HepG2 (cell line): ENCODE measurements at regions not wholly inside any gene's neighbourhood (a gene's known extent, or its start where the extent isn't known, plus 50 kb on each side); places are given as distances from the start of the nearest gene placed in this dataset.
A peak's percentile ranks its signal among the peaks of the same experiment; 100 is the strongest.

ENCODE experiments used
- ATAC-seq: fragments of 200-7000 bp; cut with Tn5 transposase; 3 replicates; pipeline ENCODE4 v1.9.1; 2020; ENCODE audit warnings: mild to moderate bottlenecking, moderate library complexity
- BruUV-seq: library from RNA; stranded (reverse); fragments of 400-500 nt; replicated peaks from 2 replicates; lab custom pipeline; 2021; lab: Mats Ljungman, UMichigan
- CTCF ChIA-PET: fragments of 300-600 bp; formaldehyde crosslinking; extraction: SDS; loops from one replicate; lab custom pipeline; 2021; ENCODE audit warnings: low total read pairs, inconsistent platforms, low intra/inter-chr PET ratio; lab: Yijun Ruan, JAX
- POLR2A ChIA-PET: fragments of 350-600 bp; sonication (Branson Sonifier 250); formaldehyde crosslinking; loops from one replicate; lab custom pipeline; 2020; ENCODE audit warnings: antibody characterized with exemption, inconsistent platforms; lab: Yijun Ruan, JAX
- DNase-seq: peaks from one replicate; pipeline ENCODE4 v3.0.0-alpha.2; 2015; ENCODE audit warnings: low spot score
- FAIRE-seq: peaks from 3 replicates; lab custom pipeline; 2011; peaks lifted over from hg19 to GRCh38; lab: Jason Lieb, UNC
- H2AFZ ChIP-seq: one replicate; pipeline ENCODE4 v1.6.1; 2011; ENCODE audit warnings: low read length, inconsistent platforms
- H3K27ac ChIP-seq: fragments of 300-600 bp; 3 replicates; pipeline ENCODE4 v1.8.0; 2011; ENCODE audit warnings: mixed run types, mild to moderate bottlenecking, mixed read lengths, low read length, inconsistent platforms; ENCODE audit not compliant: insufficient read depth; ENCODE audit errors: extremely low read length
- H3K27me3 ChIP-seq, 2 experiments: fragments of 200-600 bp in 1 of 2; 2 replicates in 1 of 2; 3 replicates in 1 of 2; pipeline versions ENCODE4 v1.6.0 to v1.8.0; 2011; ENCODE audit warnings: low read length in 2 of 2, mild to moderate bottlenecking in 2 of 2, moderate library complexity in 2 of 2, inconsistent platforms in 1 of 2; ENCODE audit not compliant: insufficient read depth in 2 of 2, control insufficient read depth in 1 of 2
- H3K36me3 ChIP-seq, 2 experiments: fragments of 200-600 bp in 1 of 2; replicated peaks in 1 of 2; 2 replicates in 1 of 2; 3 replicates in 1 of 2; pipeline versions ENCODE4 v1.5.1 to v1.8.0; 2011; ENCODE audit warnings: low read length in 2 of 2, inconsistent platforms in 1 of 2; ENCODE audit not compliant: insufficient read depth in 2 of 2, control insufficient read depth in 1 of 2
- H3K4me1 ChIP-seq: 2 replicates; pipeline ENCODE4 v1.5.1; 2012; ENCODE audit warnings: low read length, inconsistent platforms; ENCODE audit not compliant: insufficient read depth
- H3K4me2 ChIP-seq: 2 replicates; pipeline ENCODE4 v1.6.0; 2011; ENCODE audit warnings: low read depth, low read length, inconsistent platforms
- H3K4me3 ChIP-seq, 3 experiments: fragments of 200-600 bp in 1 of 3; sonication (generic), shearing (Covaris generic) in 1 of 3; replicated peaks in 1 of 3; 2 replicates each; pipeline ENCODE4 v1.5.1; 2011 to 2016; ENCODE audit warnings: low read length in 3 of 3, inconsistent platforms in 2 of 3, low read depth in 2 of 3, mild to moderate bottlenecking in 2 of 3, control low read depth in 1 of 3, mixed read lengths in 1 of 3; ENCODE audit not compliant: insufficient read depth in 1 of 3
- H3K79me2 ChIP-seq: one replicate; pipeline ENCODE4 v1.6.1; 2011; ENCODE audit warnings: low read length, inconsistent platforms; ENCODE audit not compliant: insufficient read depth
- H3K9ac ChIP-seq: 2 replicates; pipeline ENCODE4 v1.6.0; 2011; ENCODE audit warnings: mild to moderate bottlenecking, low read depth, low read length, inconsistent platforms; ENCODE audit not compliant: insufficient read depth
- H3K9me3 ChIP-seq: 2 replicates; pipeline ENCODE4 v1.5.1; 2012; ENCODE audit warnings: mild to moderate bottlenecking, low read length
- H4K20me1 ChIP-seq: 2 replicates; pipeline ENCODE4 v1.6.0; 2011; ENCODE audit warnings: inconsistent platforms, mild to moderate bottlenecking, low read length, moderate library complexity; ENCODE audit not compliant: insufficient read depth
- ATF7 ChIP-seq, 2 experiments: fragments of 450-650 bp in 1 of 2; sonication (generic) in 1 of 2; formaldehyde crosslinking in 1 of 2; IDR thresholded peaks; 2 replicates each; pipeline versions ENCODE4 v1.4.0 to v1.6.1; 2016 to 2020; ENCODE audit warnings: antibody characterized with exemption in 1 of 2, mild to moderate bottlenecking in 1 of 2, missing genetic modification reagents in 1 of 2
- CREB1 ChIP-seq, 2 experiments: fragments of 450-650 bp in 1 of 2; IDR thresholded peaks; 2 replicates each; pipeline ENCODE4 v1.6.1; 2016 to 2017; ENCODE audit warnings: control low read depth in 1 of 2, mild to moderate bottlenecking in 1 of 2, missing compliant biosample characterization in 1 of 2, missing genetic modification characterization in 1 of 2
- ETV6 ChIP-seq: sonication (generic); formaldehyde crosslinking; conservative IDR thresholded peaks from 2 replicates; pipeline ENCODE4 v1.4.0; 2020; ENCODE audit warnings: missing genetic modification reagents
- GLI4 ChIP-seq: sonication (generic); formaldehyde crosslinking; IDR thresholded peaks from 2 replicates; pipeline ENCODE4 v1.5.1; 2020; ENCODE audit warnings: missing genetic modification reagents, mild to moderate bottlenecking, moderate library complexity, borderline replicate concordance
- HMG20A ChIP-seq: IDR thresholded peaks from 2 replicates; pipeline ENCODE4 v1.6.1; 2016; ENCODE audit warnings: borderline replicate concordance
- IKZF4 ChIP-seq: sonication (generic); formaldehyde crosslinking; IDR thresholded peaks from 2 replicates; pipeline ENCODE4 v1.5.1; 2020; ENCODE audit warnings: borderline replicate concordance, mild to moderate bottlenecking, low read depth, missing genetic modification reagents; ENCODE audit errors: not compliant biosample characterization
- MAF1 ChIP-seq: sonication (generic); formaldehyde crosslinking; IDR thresholded peaks from 2 replicates; pipeline ENCODE4 v1.5.0; 2020; ENCODE audit warnings: missing genetic modification reagents, borderline replicate concordance
- MTF2 ChIP-seq: sonication (generic); formaldehyde crosslinking; IDR thresholded peaks from 2 replicates; pipeline ENCODE4 v1.5.0; 2020; ENCODE audit warnings: missing genetic modification reagents, borderline replicate concordance
- RAD51 ChIP-seq: fragments of 450-650 bp; IDR thresholded peaks from 2 replicates; pipeline ENCODE4 v1.6.1; 2016; ENCODE audit warnings: borderline replicate concordance
- REXO4 ChIP-seq: sonication (generic); formaldehyde crosslinking; IDR thresholded peaks from 2 replicates; pipeline ENCODE4 v1.8.0; 2022; ENCODE audit warnings: missing genetic modification reagents, mild to moderate bottlenecking, borderline replicate concordance
- ZNF232 ChIP-seq: sonication (generic); formaldehyde crosslinking; IDR thresholded peaks from 2 replicates; pipeline ENCODE4 v1.4.0; 2020; ENCODE audit warnings: missing genetic modification reagents, borderline replicate concordance
- ZNF451 ChIP-seq: sonication (generic); formaldehyde crosslinking; IDR thresholded peaks from 2 replicates; pipeline ENCODE4 v1.5.0; 2020; ENCODE audit warnings: mild to moderate bottlenecking, missing genetic modification reagents
- ZNF547 ChIP-seq: sonication (generic); formaldehyde crosslinking; IDR thresholded peaks from 2 replicates; pipeline ENCODE4 v1.5.1; 2020; ENCODE audit warnings: mild to moderate bottlenecking, missing genetic modification reagents
- ZNF570 ChIP-seq: sonication (generic); formaldehyde crosslinking; IDR thresholded peaks from 2 replicates; pipeline ENCODE4 v1.4.0; 2020; ENCODE audit warnings: mild to moderate bottlenecking, missing genetic modification reagents, borderline replicate concordance
- ZNF850 ChIP-seq: sonication (generic); formaldehyde crosslinking; conservative IDR thresholded peaks from 2 replicates; pipeline ENCODE4 v1.9.0; 2021; ENCODE audit warnings: mild to moderate bottlenecking, missing genetic modification reagents
- in situ Hi-C: cut with HindIII; loops from 2 replicates; pipeline ENCODE4 v1.10.0; 2017; ENCODE audit warnings: low pct_unique_long_range_greater_than_20kb; ENCODE audit not compliant: extremely low pct_ligation_motif_present
- intact Hi-C: fragments of 100-400 bp; cut with micrococcal nuclease; formaldehyde crosslinking; loops from one replicate; pipeline ENCODE4 v1.10.0; 2022; ENCODE audit not compliant: unreplicated experiment
- TF ChIP-seq, protein P1 (sequence below): sonication (generic); formaldehyde crosslinking; IDR thresholded peaks from 2 replicates; pipeline ENCODE4 v1.5.1; 2020; ENCODE audit warnings: mild to moderate bottlenecking, missing genetic modification reagents, moderate library complexity

DNA sequence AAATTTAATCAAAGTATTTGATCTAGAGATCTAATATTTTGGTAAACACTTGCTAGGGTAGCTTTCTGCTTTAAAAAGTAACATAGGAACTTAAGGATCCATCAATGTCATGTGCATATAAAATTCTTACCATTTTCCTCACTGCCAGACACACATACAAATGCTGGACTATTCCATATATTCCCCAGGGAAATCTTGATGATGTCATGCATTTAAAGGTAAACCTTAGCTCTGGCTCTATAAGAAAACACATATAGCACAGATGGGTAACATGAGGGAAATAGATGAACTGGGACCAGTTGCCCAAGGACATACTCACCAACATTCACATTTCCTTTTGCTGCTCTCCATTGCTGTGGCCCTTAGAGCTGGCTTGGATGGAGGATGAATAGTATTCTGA is 79.1 kb upstream of the FMNL2 start:
- no peaks in the 10 kb centered on the region for H3K79me2 ChIP-seq
- H3K36me3 ChIP-seq: no peaks in the 10 kb centered on the region
- H3K9ac ChIP-seq: no peak overlapping the region
- ChIA-PET POLR2A (no interaction called here), CTCF (no interaction called here)
- ATAC-seq: no peak
- H3K27ac ChIP-seq: no peak overlapping the region
- no peaks in the 10 kb centered on the region for H4K20me1 ChIP-seq
- no peaks in the 10 kb centered on the region for H3K9me3 ChIP-seq
- BruUV-seq: no TSS peak
- no peak overlapping the region for H2AFZ ChIP-seq
- FAIRE-seq: no peak
- intact Hi-C loops (no loop called here), in situ Hi-C loops (no loop called here)
- H3K4me2 ChIP-seq: no peak overlapping the region
- peaks cover 0 to 17% of the 10 kb centered on the region in 2 experiments; a peak in 2 of 5 replicates for H3K27me3 ChIP-seq
- H3K4me3 ChIP-seq: no peak overlapping the region
- no peaks in the 10 kb centered on the region for H3K4me1 ChIP-seq
- no peak for DNase-seq
- peak; percentile 51 for TF ChIP-seq CREB1 (IDR thresholded peaks at IDR 0.05)
- TF ChIP-seq CREB1 (CRISPR knock-in tag; IDR thresholded peaks at IDR 0.05): no peak
- no peak for TF ChIP-seq MAF1 (CRISPR knock-in tag)
- TF ChIP-seq, protein P1, sequence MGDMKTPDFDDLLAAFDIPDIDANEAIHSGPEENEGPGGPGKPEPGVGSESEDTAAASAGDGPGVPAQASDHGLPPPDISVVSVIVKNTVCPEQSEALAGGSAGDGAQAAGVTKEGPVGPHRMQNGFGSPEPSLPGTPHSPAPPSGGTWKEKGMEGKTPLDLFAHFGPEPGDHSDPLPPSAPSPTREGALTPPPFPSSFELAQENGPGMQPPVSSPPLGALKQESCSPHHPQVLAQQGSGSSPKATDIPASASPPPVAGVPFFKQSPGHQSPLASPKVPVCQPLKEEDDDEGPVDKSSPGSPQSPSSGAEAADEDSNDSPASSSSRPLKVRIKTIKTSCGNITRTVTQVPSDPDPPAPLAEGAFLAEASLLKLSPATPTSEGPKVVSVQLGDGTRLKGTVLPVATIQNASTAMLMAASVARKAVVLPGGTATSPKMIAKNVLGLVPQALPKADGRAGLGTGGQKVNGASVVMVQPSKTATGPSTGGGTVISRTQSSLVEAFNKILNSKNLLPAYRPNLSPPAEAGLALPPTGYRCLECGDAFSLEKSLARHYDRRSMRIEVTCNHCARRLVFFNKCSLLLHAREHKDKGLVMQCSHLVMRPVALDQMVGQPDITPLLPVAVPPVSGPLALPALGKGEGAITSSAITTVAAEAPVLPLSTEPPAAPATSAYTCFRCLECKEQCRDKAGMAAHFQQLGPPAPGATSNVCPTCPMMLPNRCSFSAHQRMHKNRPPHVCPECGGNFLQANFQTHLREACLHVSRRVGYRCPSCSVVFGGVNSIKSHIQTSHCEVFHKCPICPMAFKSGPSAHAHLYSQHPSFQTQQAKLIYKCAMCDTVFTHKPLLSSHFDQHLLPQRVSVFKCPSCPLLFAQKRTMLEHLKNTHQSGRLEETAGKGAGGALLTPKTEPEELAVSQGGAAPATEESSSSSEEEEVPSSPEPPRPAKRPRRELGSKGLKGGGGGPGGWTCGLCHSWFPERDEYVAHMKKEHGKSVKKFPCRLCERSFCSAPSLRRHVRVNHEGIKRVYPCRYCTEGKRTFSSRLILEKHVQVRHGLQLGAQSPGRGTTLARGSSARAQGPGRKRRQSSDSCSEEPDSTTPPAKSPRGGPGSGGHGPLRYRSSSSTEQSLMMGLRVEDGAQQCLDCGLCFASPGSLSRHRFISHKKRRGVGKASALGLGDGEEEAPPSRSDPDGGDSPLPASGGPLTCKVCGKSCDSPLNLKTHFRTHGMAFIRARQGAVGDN (CRISPR knock-in tag): no peak
- no peak for TF ChIP-seq ETV6 (CRISPR knock-in tag)
- no peak for TF ChIP-seq ZNF547 (CRISPR knock-in tag)
- no peak for TF ChIP-seq ZNF232 (CRISPR knock-in tag)
- no peak for TF ChIP-seq REXO4 (CRISPR knock-in tag)
- TF ChIP-seq GLI4 (CRISPR knock-in tag): no peak
- no peak for TF ChIP-seq RAD51
- TF ChIP-seq IKZF4: no peak
- TF ChIP-seq MTF2 (CRISPR knock-in tag): no peak
- no peak for TF ChIP-seq HMG20A (CRISPR knock-in tag)
- TF ChIP-seq ZNF850 (CRISPR knock-in tag): no peak
- no peak for TF ChIP-seq ZNF451 (CRISPR knock-in tag)
- TF ChIP-seq ZNF570 (CRISPR knock-in tag): no peak
- peak; percentile 97 for TF ChIP-seq ATF7 (IDR thresholded peaks at IDR 0.05)
- TF ChIP-seq ATF7 (CRISPR knock-in tag; IDR thresholded peaks at IDR 0.05): no peak
